GM21515 (cell line): ENCODE measurements at regions not wholly inside any gene's neighbourhood (a gene's known extent, or its start where the extent isn't known, plus 50 kb on each side); places are given as distances from the start of the nearest gene placed in this dataset.
"Not testable (repeated sequence)": the region's sequence is repeated elsewhere in the genome, so short reads cannot be mapped to it uniquely, and the experiment has no call there.

Source experiments
- ATAC-seq: cut with Tn5 transposase; IDR thresholded peaks from one replicate; pipeline ENCODE4 v1.9.1; 2021; ENCODE audit not compliant: unreplicated experiment

DNA sequence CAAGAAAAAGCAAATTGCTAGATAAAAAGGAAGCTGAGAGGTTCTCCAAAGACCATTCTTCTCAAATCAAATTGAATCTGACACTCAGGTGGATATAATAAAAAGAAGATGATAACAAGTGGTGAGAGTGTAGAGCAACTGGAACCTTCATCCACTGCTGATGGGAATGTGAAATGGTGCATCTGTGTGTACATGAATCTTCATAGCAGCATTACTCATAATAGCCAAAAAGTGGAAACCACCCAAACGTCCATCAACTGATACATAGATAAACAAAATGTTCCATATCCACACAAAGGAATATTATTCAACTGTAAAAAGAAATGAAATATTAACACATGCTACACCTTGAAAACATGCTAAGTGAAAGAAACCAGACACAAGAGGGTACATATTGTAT, 357.2 kb upstream of the EPHA4 start:
- ATAC-seq = no peak

- ATAC-seq = no peak
Observed at GRCh38 chr2:221926327-221926726, 354.2 kb upstream of the EPHA4 start.

DNA sequence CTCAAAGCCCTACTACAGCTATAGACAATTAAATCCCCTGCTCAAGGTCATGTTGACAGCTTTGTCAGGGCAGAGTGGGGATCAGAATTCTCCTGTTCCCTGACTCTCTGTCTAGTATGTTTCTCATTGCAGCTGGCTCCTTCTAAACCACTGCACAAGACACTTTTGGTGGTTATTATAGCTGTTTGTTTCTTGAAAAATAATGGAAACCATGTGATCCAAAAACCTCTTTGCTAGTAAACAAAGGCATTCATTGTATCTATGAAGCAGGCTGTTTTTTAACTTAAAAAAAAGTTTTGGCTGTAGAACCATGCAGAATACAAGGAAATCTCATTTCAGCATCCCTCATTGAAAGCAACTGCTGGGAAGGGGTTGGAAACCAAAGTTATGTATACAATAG, 352.5 kb upstream of the EPHA4 start:
- no peak for ATAC-seq

DNA sequence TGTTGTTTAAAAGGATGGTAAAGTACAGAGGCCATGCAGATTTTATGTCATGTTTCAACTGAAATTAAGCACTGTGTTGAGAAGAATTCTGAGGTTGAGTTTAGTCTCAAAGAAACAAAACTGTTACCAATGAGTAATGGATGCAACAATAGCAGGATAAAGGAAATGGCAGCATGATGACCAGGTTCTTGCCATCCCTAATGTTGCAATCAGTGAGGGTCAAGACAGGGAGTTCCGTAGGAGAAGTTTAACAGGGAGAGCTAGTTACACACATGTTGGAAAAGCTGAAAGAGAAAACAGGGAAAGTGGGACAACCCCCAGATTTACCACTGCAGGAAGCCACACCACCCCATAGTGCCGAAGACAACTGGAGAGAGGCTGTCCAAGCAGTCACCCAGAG, 343.8 kb upstream of the EPHA4 start:
- ATAC-seq = no peak

DNA sequence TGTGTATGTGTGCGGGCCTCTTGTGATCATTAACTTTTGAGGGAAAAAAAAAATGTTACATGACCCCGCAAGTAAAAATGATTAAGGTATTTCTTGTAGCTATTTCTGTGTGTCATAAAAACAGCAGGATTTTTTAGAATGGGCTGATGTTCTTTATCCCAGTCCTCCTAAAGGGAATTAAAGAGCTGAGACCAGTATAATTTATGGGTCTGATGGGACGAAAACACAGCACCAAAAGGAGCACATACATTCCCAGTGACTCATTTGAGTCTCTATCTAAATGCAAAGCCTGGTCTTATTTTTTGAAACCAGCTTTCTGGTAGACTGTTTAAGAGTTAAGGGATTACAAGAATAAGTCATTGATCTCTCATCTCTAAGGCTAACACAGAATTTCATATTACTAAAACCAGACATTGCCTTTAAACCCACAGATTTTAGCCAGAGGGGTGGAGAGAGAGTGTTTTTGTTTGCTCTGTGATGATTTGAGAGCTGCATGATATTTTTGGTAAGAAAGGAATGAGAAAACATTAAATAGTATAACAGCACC, 342.3 kb upstream of the EPHA4 start:
- ATAC-seq = no peak

GRCh38 chr2:221911890-221912289, 339.8 kb upstream of the EPHA4 start:
- no peak for ATAC-seq

GRCh38 chr2:221911321-221911720, 339.2 kb upstream of the EPHA4 start:
- no peak for ATAC-seq

DNA sequence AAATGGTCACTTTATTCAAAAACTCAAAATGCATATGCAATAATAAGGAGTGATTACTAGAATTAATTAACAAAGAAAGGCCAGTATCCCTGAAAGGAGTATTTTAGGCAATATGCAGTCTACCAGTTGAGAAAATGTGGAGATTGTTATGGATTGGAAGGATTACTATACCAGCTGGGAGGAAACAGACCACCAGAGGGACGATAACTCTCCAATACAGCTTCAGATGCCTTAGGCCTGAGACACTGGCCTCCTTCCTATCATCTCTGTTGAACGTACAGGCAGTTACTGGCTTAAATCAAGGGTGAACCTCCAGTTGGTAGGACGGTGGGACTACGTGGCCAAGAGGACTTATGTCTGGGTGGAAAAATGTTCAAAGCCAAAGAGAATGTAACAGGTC, 336.4 kb upstream of the EPHA4 start:
- ATAC-seq = no peak

- ATAC-seq = no peak
Observed at GRCh38 chr2:221897718-221898117, 325.6 kb upstream of the EPHA4 start.

- ATAC-seq = no peak
Observed at GRCh38 chr2:221896505-221897151, 324.5 kb upstream of the EPHA4 start.

- no peak for ATAC-seq
Observed at GRCh38 chr2:221895366-221896121, 323.4 kb upstream of the EPHA4 start.

DNA sequence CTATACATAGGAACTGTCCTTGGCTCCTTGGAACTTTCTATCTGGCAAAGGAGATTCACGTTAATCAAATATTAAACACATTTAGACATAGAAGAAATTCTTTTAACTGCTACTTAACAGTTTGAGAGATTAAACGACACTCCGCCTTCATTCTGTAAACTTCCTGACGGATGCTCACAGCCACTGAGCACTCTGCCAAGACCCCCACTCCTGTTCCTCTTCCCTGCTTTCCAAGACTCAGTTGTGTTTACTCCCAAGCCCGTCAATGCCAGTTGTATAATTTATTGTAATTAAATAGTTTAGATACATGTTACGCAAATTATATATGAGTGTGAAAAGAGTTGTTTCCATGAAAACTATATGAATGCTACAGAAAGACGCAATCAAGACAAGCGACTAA, 321.4 kb upstream of the EPHA4 start:
- no peak for ATAC-seq

- not testable (repeated sequence) for ATAC-seq
Observed at GRCh38 chr2:221892006-221892405, 319.9 kb upstream of the EPHA4 start.

DNA sequence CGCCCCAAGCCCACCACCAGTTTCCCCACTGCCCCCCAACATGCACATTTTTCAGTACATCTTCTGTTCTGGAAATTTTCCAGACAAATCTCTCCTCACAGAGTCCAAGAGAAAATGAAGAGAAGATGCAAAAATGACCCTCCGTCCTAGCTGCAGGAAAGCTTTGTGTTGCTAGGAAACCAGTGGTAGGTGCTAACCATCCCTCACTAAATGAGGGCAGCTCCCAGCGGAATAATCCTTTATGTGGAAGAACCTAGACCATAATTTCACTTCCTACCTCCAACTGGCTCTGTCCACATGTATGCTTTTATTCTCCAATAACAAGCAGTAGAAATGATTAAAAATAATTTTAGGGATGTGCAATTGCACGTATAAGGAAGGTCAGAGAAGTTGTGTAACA, 311.9 kb upstream of the EPHA4 start:
- no peak for ATAC-seq

GRCh38 chr2:221876016-221876415, 303.9 kb upstream of the EPHA4 start:
- ATAC-seq = no peak

DNA sequence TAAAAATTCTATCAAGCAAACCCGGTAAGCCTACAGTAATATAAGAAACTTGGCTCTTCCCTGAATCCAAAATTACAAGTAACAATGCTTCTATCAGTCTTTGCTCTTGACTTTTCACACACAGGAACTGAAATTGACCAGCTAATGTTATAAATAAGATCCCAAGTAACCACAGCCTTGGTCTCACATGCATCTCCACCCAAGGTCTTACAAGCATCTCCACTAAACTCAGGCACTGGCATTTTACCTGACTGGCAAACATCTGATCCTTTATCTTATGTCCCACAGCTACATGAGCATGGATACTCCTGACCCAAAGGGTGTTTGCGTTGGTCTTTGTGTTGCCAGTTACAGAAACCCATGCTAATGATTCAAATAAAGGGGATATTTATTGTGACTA, 302.3 kb upstream of the EPHA4 start:
- ATAC-seq = no peak

GRCh38 chr2:221857719-221858118, 285.6 kb upstream of the EPHA4 start:
- ATAC-seq = no peak

DNA sequence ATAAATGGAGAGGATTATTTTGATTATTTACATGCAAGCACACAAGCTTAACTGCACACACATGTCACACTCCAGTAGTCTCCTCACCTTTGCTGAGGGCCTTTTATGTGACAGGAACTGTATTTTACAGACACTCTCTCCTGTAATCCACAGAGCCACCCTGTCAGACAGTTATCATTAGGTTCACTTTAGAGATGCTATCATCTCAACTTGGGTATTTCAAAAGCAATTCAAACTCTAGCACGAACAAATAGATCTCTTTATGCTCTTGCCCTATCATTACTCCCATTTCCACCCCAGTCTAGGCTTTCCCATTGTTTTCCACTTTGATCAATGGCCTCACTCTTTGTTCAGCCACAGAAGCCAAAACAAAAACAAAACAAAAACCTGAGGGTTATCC, 281.2 kb upstream of the EPHA4 start:
- no peak for ATAC-seq

DNA sequence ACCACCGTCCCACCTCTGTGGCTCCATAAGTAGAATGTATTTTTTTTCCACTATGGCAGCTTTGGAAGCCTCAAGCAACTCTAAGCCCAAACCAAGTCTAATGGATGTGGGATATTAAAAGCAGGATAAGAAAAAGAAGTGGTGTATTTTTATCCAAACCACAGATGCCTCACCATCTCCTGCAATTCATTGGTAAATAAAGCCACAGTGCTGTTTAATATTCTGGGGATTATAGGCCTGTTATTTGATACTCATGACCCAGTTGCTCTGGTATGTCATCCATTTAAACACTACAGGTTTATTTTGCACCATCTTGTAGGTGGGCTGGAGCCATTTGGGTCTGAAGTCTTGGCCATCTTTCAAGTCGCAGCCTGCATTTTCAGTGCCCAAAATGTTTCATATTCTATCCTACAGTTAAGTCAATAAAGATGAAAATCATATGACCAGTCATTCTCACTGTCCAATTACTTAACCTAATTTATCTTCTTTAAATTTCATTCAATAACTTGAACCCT, 279.5 kb upstream of the EPHA4 start:
- no peak for ATAC-seq

- no peak for ATAC-seq
Observed at GRCh38 chr2:221850076-221850475, 278.0 kb upstream of the EPHA4 start.

DNA sequence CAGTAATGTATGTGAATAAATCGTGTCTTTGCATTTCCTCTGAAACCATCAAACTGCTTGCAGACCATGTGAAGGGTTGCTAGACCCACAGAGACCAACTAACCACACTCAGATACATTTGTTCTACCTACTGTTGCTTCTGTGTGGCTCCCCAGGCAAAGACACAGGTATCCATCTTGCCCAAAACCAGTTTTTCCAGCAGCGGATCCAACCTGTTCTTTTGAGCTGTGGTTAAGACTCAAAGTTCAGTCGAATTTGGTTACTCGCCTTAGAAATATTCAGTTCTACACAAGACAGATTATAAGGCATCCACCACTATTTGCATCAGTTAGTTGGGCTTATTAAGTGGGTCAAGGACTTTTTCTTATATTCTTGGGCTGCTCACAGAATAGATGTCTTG, 276.2 kb upstream of the EPHA4 start:
- ATAC-seq = no peak

DNA sequence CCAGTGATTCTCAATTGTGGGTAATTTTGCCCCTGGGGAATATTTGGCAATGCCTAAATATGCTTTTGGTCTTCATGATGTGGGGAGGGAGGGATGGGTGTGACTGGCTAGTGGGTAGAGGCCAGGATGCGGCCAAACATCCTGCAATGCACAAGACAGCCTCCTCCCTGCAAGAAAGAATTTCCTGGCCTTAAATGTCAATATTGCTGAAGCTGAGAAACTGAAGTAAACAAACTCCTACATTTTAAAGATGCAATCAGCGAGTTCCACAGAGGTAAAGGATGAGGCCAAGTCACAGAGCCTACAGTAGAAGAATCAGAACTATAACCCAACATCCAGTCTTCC, 272.9 kb upstream of the EPHA4 start:
- ATAC-seq = no peak
